GM12878 (cell line): ENCODE measurements at regions not wholly inside any gene's neighbourhood (a gene's known extent, or its start where the extent isn't known, plus 50 kb on each side); places are given as distances from the start of the nearest gene placed in this dataset.

ENCODE experiments used
- ATAC-seq: fragments of 200-7000 bp; cut with Tn5 transposase; 3 replicates; pipeline ENCODE4 v1.9.1; 2020; ENCODE audit warnings: mild to moderate bottlenecking, moderate library complexity
- BruUV-seq: library from RNA; stranded (reverse); fragments of 400-500 nt; replicated peaks from 2 replicates; lab custom pipeline; 2021; lab: Mats Ljungman, UMichigan
- CTCF ChIA-PET: fragments of 300-600 bp; sonication (Branson Sonifier 250); formaldehyde crosslinking; extraction: SDS; loops from one replicate; lab custom pipeline; 2021; ENCODE audit warnings: inconsistent platforms; lab: Yijun Ruan, JAX
- POLR2A ChIA-PET: fragments of 350-600 bp; formaldehyde crosslinking; extraction: SDS; loops from one replicate; lab custom pipeline; 2021; ENCODE audit warnings: inconsistent platforms; lab: Charles Lee
- RAD21 ChIA-PET: fragments of 300-600 bp; sonication (Branson Sonifier 250); formaldehyde crosslinking; loops from one replicate; lab custom pipeline; 2023; ENCODE audit warnings: antibody characterized with exemption; ENCODE audit not compliant: unreplicated experiment; lab: Charles Lee
- SMC1A ChIA-PET: fragments of 300-600 bp; sonication (Branson Sonifier 250); formaldehyde crosslinking; loops from one replicate; lab custom pipeline; 2023; ENCODE audit not compliant: unreplicated experiment, uncharacterized antibody; lab: Charles Lee
- DNase-seq: peaks from one replicate; pipeline ENCODE4 v3.0.0-alpha.2; 2011; ENCODE audit warnings: low read depth, low spot score
- FAIRE-seq: peaks from 3 replicates; lab custom pipeline; 2011; peaks lifted over from hg19 to GRCh38; lab: Jason Lieb, UNC
- H2AFZ ChIP-seq: 2 replicates; pipeline ENCODE4 v1.6.0; 2011; ENCODE audit warnings: low read depth, low read length, control low read depth; ENCODE audit not compliant: control insufficient read depth
- H3K27ac ChIP-seq: 2 replicates; pipeline ENCODE4 v1.5.1; 2011; ENCODE audit warnings: control low read depth; ENCODE audit not compliant: control insufficient read depth, insufficient read depth
- H3K27me3 ChIP-seq, 2 experiments: replicated peaks in 1 of 2; 2 replicates each; pipeline versions ENCODE4 v1.6.0 to v1.6.1; 2011; ENCODE audit warnings: low read length in 1 of 2; ENCODE audit not compliant: control insufficient read depth in 2 of 2, insufficient read depth in 2 of 2
- H3K36me3 ChIP-seq, 2 experiments: 2 replicates each; pipeline ENCODE4 v1.5.1; 2011; ENCODE audit warnings: low read length in 1 of 2; ENCODE audit not compliant: control insufficient read depth in 2 of 2, insufficient read depth in 2 of 2
- H3K4me1 ChIP-seq: 2 replicates; pipeline ENCODE4 v1.6.1; 2011; ENCODE audit warnings: mild to moderate bottlenecking, low read length, moderate library complexity, mixed read lengths; ENCODE audit not compliant: control insufficient read depth, insufficient read depth
- H3K4me2 ChIP-seq: 2 replicates; pipeline ENCODE4 v1.6.0; 2011; ENCODE audit warnings: control low read depth; ENCODE audit not compliant: control insufficient read depth, insufficient read depth
- H3K4me3 ChIP-seq: fragments of 200-600 bp; sonication (generic); 2 replicates; pipeline ENCODE4 v1.5.1; 2016
- H3K79me2 ChIP-seq: 2 replicates; pipeline ENCODE4 v1.6.0; 2011; ENCODE audit warnings: low read length; ENCODE audit not compliant: control insufficient read depth, insufficient read depth
- H3K9ac ChIP-seq: 2 replicates; pipeline ENCODE4 v1.8.0; 2011; ENCODE audit warnings: low read length, control low read depth, mixed read lengths; ENCODE audit not compliant: control insufficient read depth, insufficient read depth
- H3K9me3 ChIP-seq: replicated peaks from 3 replicates; pipeline ENCODE4 v1.5.1; 2011; ENCODE audit warnings: mild to moderate bottlenecking, low read length; ENCODE audit not compliant: control insufficient read depth, insufficient read depth
- H4K20me1 ChIP-seq: 2 replicates; pipeline ENCODE4 v1.6.0; 2011; ENCODE audit not compliant: control insufficient read depth, insufficient read depth
- BCL3 ChIP-seq: IDR thresholded peaks from 2 replicates; pipeline ENCODE4 v1.6.1; 2011; ENCODE audit warnings: borderline replicate concordance, low read depth, mild to moderate bottlenecking, moderate library complexity, low read length; ENCODE audit not compliant: insufficient read depth, poor library complexity, severe bottlenecking
- CHD2 ChIP-seq: IDR thresholded peaks from 2 replicates; pipeline ENCODE4 v1.6.1; 2011; ENCODE audit warnings: low read depth, low read length, improper control_type of control experiment, borderline replicate concordance
- CREM ChIP-seq: IDR thresholded peaks from 2 replicates; pipeline ENCODE4 v1.6.1; 2014; ENCODE audit warnings: antibody characterized with exemption, low read depth
- FOS ChIP-seq: IDR thresholded peaks from 3 replicates; pipeline ENCODE4 v1.6.1; 2011; ENCODE audit warnings: borderline replicate concordance; ENCODE audit not compliant: insufficient read length; ENCODE audit errors: extremely low read depth
- KLF5 ChIP-seq: fragments of 450-650 bp; IDR thresholded peaks from 2 replicates; pipeline ENCODE4 v1.6.1; 2014; ENCODE audit warnings: mild to moderate bottlenecking; ENCODE audit not compliant: partially characterized antibody
- MEF2A ChIP-seq: IDR thresholded peaks from 2 replicates; pipeline ENCODE4 v1.6.1; 2011; ENCODE audit warnings: low read depth, mild to moderate bottlenecking, low read length, moderate library complexity; ENCODE audit not compliant: insufficient read depth
- MEF2B ChIP-seq: fragments of 450-650 bp; IDR thresholded peaks from 2 replicates; pipeline ENCODE4 v1.6.1; 2018; ENCODE audit warnings: mild to moderate bottlenecking, moderate library complexity; ENCODE audit not compliant: partially characterized antibody, poor library complexity, severe bottlenecking
- NR2C2 ChIP-seq: IDR thresholded peaks from 2 replicates; pipeline ENCODE4 v1.6.1; 2011; ENCODE audit warnings: borderline replicate concordance, low read depth; ENCODE audit not compliant: control insufficient read depth, insufficient read length
- NR2F1 ChIP-seq: fragments of 450-650 bp; conservative IDR thresholded peaks from 2 replicates; pipeline ENCODE4 v1.6.1; 2017; ENCODE audit warnings: mild to moderate bottlenecking
- PAX5 ChIP-seq: IDR thresholded peaks from 2 replicates; pipeline ENCODE4 v1.6.1; 2011; ENCODE audit warnings: low read depth, low read length, borderline replicate concordance
- RELA ChIP-seq: fragments of 450-650 bp; IDR thresholded peaks from 2 replicates; pipeline ENCODE4 v1.8.0; 2014; ENCODE audit warnings: borderline replicate concordance; ENCODE audit not compliant: partially characterized antibody
- RUNX3 ChIP-seq: IDR thresholded peaks from 2 replicates; pipeline ENCODE4 v1.6.1; 2012; ENCODE audit warnings: low read length, inconsistent platforms
- SMARCA5 ChIP-seq: fragments of 450-650 bp; IDR thresholded peaks from 2 replicates; pipeline ENCODE4 v1.6.1; 2017; ENCODE audit warnings: mild to moderate bottlenecking
- SPI1 ChIP-seq: IDR thresholded peaks from 2 replicates; pipeline ENCODE4 v1.6.1; 2011; ENCODE audit warnings: low read depth, mild to moderate bottlenecking, low read length, moderate library complexity, borderline replicate concordance; ENCODE audit not compliant: insufficient read depth
- STAT3 ChIP-seq: IDR thresholded peaks from 2 replicates; pipeline ENCODE4 v1.6.1; 2011; ENCODE audit warnings: low read depth, low read length, improper control_type of control experiment
- YY1 ChIP-seq: IDR thresholded peaks from 2 replicates; pipeline ENCODE4 v1.6.1; 2011; ENCODE audit warnings: low read depth, mild to moderate bottlenecking, low read length
- ZSCAN29 ChIP-seq: fragments of 450-650 bp; IDR thresholded peaks from 2 replicates; pipeline ENCODE4 v1.6.1; 2017; ENCODE audit warnings: mild to moderate bottlenecking, moderate library complexity
- WGBS: methylation state at CpG from one replicate; pipeline ENCODE4 v1.1.6; 2016; ENCODE audit warnings: low lambda C conversion rate; ENCODE audit not compliant: insufficient replicate concordance, insufficient coverage; ENCODE audit errors: missing lambda C conversion rate; 5-methylcytosine and 5-hydroxymethylcytosine counted together
- in situ Hi-C: fragments of 300-500 bp; cut with MboI; formaldehyde crosslinking; loops from 9 replicates; pipeline ENCODE4 v1.14.3; 2018; ENCODE audit warnings: mixed read lengths
- intact Hi-C: fragments of 100-400 bp; cut with micrococcal nuclease; formaldehyde crosslinking; loops from one replicate; pipeline ENCODE4 v1.14.2; 2022; ENCODE audit not compliant: unreplicated experiment

GRCh38 chr7:52074912-52075311 lies 758.3 kb upstream of the COBL start:
- Histone ChIP-seq H2AFZ (no peak overlapping the region), H3K27me3 (no peaks in the 10 kb centered on the region), H3K27ac (no peak overlapping the region), H3K4me2 (no peak overlapping the region), H3K4me3 (no peak overlapping the region), H3K4me1 (no peaks in the 10 kb centered on the region), H3K9ac (no peak overlapping the region), H3K9me3 (no peaks in the 10 kb centered on the region), H4K20me1 (no peaks in the 10 kb centered on the region), H3K36me3 (no peaks in the 10 kb centered on the region), H3K79me2 (no peaks in the 10 kb centered on the region)
- ChIA-PET SMC1A (no interaction called here), POLR2A (no interaction called here), RAD21 (no interaction called here), CTCF (interaction anchor here (0.6 kb wide), 1 partner anchor 82 kb away, joined by 3 read pairs; no protein-coding TSS in a partner anchor)
- no TSS peak for BruUV-seq
- TF ChIP-seq RUNX3 (no peak), CHD2 (no peak), YY1 (no peak), ZSCAN29 (no peak), SPI1 (no peak), KLF5 (no peak), NR2C2 (no peak)
- in situ Hi-C loops (no loop called here), intact Hi-C loops (no loop called here)
- no peak for DNase-seq
- WGBS, result 8% methylated on average over 4 of the region's 4 CpGs
- ATAC-seq, result no peak
- FAIRE-seq, result no peak

- Histone ChIP-seq H4K20me1 (no peaks in the 10 kb centered on the region), H3K27ac (no peak overlapping the region), H3K9me3 (no peaks in the 10 kb centered on the region), H2AFZ (no peak overlapping the region), H3K27me3 (no peaks in the 10 kb centered on the region), H3K36me3 (no peaks in the 10 kb centered on the region), H3K9ac (no peak overlapping the region), H3K4me1 (no peaks in the 10 kb centered on the region), H3K4me3 (no peak overlapping the region)
- ChIA-PET SMC1A (no interaction called here), CTCF (no interaction called here), POLR2A (no interaction called here), RAD21 (no interaction called here)
- ATAC-seq, result no peak
- intact Hi-C loops (no loop called here), in situ Hi-C loops (no loop called here)
- 42% methylated on average over 2 of the region's 2 CpGs for WGBS
- BruUV-seq, result no TSS peak
- no peak for FAIRE-seq
- no peak for DNase-seq
- TF ChIP-seq SMARCA5 (no peak), CREM (no peak), RELA (no peak), MEF2A (no peak), BCL3 (no peak), STAT3 (no peak), FOS (no peak), NR2F1 (no peak), MEF2B (no peak), PAX5 (no peak)
- TF ChIP-seq, all 136 proteins: peak for 0
- Histone ChIP-seq H3K79me2 (no peaks in the 10 kb centered on the region), H3K4me2 (no peak overlapping the region)
Observed at GRCh38 chr7:52074071-52074470, 757.5 kb upstream of the COBL start.
